Liver (tissue), 8 donors: ENCODE measurements at regions not wholly inside any gene's neighbourhood (a gene's known extent, or its start where the extent isn't known, plus 50 kb on each side); places are given as distances from the start of the nearest gene placed in this dataset.

Experiments
- DNase-seq: peaks from one replicate; pipeline ENCODE4 v3.0.0-alpha.2; 2017; ENCODE audit warnings: low spot score
- H3K27ac ChIP-seq, 2 donors: one replicate each; pipeline ENCODE4 v1.7.0; 2013; ENCODE audit warnings: inconsistent platforms in 2 of 2, low read length in 2 of 2, control low read depth in 1 of 2, low read depth in 1 of 2, mild to moderate bottlenecking in 1 of 2
- H3K27me3 ChIP-seq, 4 donors: one replicate each; pipeline versions ENCODE4 v1.6.1 to v1.7.0; 2013; ENCODE audit warnings: low read length in 3 of 4, inconsistent platforms in 1 of 4, mild to moderate bottlenecking in 1 of 4, moderate library complexity in 1 of 4; ENCODE audit not compliant: control insufficient read depth in 4 of 4, insufficient read depth in 4 of 4
- H3K36me3 ChIP-seq, 4 donors: one replicate each; pipeline versions ENCODE4 v1.6.1 to v1.7.0; 2013; ENCODE audit warnings: low read length in 3 of 4, mild to moderate bottlenecking in 3 of 4, low read depth in 1 of 4, moderate library complexity in 1 of 4; ENCODE audit not compliant: control insufficient read depth in 4 of 4, insufficient read depth in 3 of 4
- H3K4me1 ChIP-seq, 4 donors: one replicate each; pipeline versions ENCODE4 v1.6.1 to v1.7.0; 2013; ENCODE audit warnings: low read length in 3 of 4, mild to moderate bottlenecking in 3 of 4, moderate library complexity in 1 of 4; ENCODE audit not compliant: control insufficient read depth in 4 of 4, insufficient read depth in 4 of 4
- H3K4me3 ChIP-seq, 3 donors: one replicate each; pipeline versions ENCODE4 v1.6.1 to v1.7.0; 2013; ENCODE audit warnings: low read length in 3 of 3, control low read depth in 1 of 3, low read depth in 1 of 3, mild to moderate bottlenecking in 1 of 3
- H3K9ac ChIP-seq, 2 donors: one replicate each; pipeline ENCODE4 v1.7.0; 2013; ENCODE audit warnings: low read length in 2 of 2, mild to moderate bottlenecking in 2 of 2, moderate library complexity in 2 of 2, control low read depth in 1 of 2, low read depth in 1 of 2
- H3K9me3 ChIP-seq, 4 donors: one replicate each; pipeline versions ENCODE4 v1.6.1 to v1.7.0; 2013; ENCODE audit warnings: low read length in 3 of 4; ENCODE audit not compliant: control insufficient read depth in 4 of 4
- FOXA1 ChIP-seq: IDR thresholded peaks from 2 replicates; pipeline ENCODE4 v1.6.1; 2016; ENCODE audit warnings: antibody characterized with exemption
- FOXA2 ChIP-seq: IDR thresholded peaks from 2 replicates; pipeline ENCODE4 v1.6.1; 2016; ENCODE audit warnings: antibody characterized with exemption
- GABPA ChIP-seq, 2 donors: IDR thresholded peaks in 1 of 2; conservative IDR thresholded peaks in 1 of 2; 2 replicates each; pipeline ENCODE4 v1.6.1; 2016; ENCODE audit warnings: antibody characterized with exemption in 2 of 2, mild to moderate bottlenecking in 1 of 2, moderate library complexity in 1 of 2
- HNF4A ChIP-seq, 2 donors: conservative IDR thresholded peaks; 2 replicates each; pipeline ENCODE4 v1.6.1; 2016; ENCODE audit warnings: antibody characterized with exemption in 2 of 2, mild to moderate bottlenecking in 2 of 2
- HNF4G ChIP-seq: IDR thresholded peaks from 2 replicates; pipeline ENCODE4 v1.6.1; 2016; ENCODE audit warnings: antibody characterized with exemption
- MAX ChIP-seq: IDR thresholded peaks from 2 replicates; pipeline ENCODE4 v1.6.1; 2016; ENCODE audit warnings: antibody characterized with exemption
- RAD21 ChIP-seq, 2 donors: IDR thresholded peaks; 2 replicates each; pipeline ENCODE4 v1.6.1; 2016; ENCODE audit warnings: antibody characterized with exemption in 2 of 2, mild to moderate bottlenecking in 2 of 2
- RXRA ChIP-seq, 2 donors: IDR thresholded peaks; 2 replicates each; pipeline ENCODE4 v1.6.1; 2017 to 2018; ENCODE audit warnings: antibody characterized with exemption in 2 of 2, mild to moderate bottlenecking in 1 of 2
- YY1 ChIP-seq: IDR thresholded peaks from 2 replicates; pipeline ENCODE4 v1.6.1; 2016; ENCODE audit warnings: antibody characterized with exemption, mild to moderate bottlenecking
- WGBS: extraction: QIAGEN DNeasy Blood & Tissue Kit; methylation state at CpG from one replicate; pipeline ENCODE4 v1.1.7; 2013; 5-methylcytosine and 5-hydroxymethylcytosine counted together
- TF ChIP-seq, protein P1 (sequence below): IDR thresholded peaks from 2 replicates; pipeline ENCODE4 v1.6.1; 2016; ENCODE audit warnings: antibody characterized with exemption
- TF ChIP-seq, protein P2 (sequence below): fragments of 150-350 bp; IDR thresholded peaks from 2 replicates; pipeline ENCODE4 v1.5.1; 2017; ENCODE audit warnings: improper control_type of control experiment, low read depth, low read length; ENCODE audit not compliant: missing input control
- donor health status: healthy.
- donor health status: healthy.
- donor health status: healthy.
- donor health status: healthy.
- donor health status: healthy.

DNA sequence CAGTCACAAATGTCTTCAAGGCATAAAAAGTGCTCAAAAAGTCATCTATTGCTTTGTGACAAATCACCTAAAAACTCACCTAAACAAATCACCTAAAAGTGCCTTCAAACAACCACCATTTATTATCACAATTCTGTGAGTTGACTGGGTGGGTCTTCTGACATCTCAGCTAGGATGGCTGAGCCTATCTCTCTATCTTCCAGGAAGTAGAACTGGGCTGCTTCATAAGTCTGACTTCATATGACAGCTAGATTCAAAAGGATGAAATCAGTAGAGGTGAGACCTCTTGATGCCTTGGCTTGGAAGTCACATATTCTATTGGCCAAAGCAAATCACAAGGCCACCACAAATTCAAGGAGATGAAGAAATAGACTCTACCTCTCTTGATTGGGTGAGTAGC, 199.2 kb upstream of the SLC39A10 start:
- Histone ChIP-seq H3K4me1 (no peaks in the 10 kb centered on the region), H3K9ac (no peak overlapping the region), H3K27me3 (no peaks in the 10 kb centered on the region), H3K36me3 (no peaks in the 10 kb centered on the region), H3K27ac (no peak overlapping the region), H3K9me3 (no peaks in the 10 kb centered on the region), H3K4me3 (no peak overlapping the region)
- TF ChIP-seq GABPA (IDR thresholded peaks at IDR 0.05 in 1 of 2, conservative IDR thresholded peaks at IDR 0.05 in 1 of 2) (no peak), RAD21 (IDR thresholded peaks at IDR 0.05) (no peak), FOXA2 (no peak), FOXA1 (no peak), YY1 (no peak), RXRA (IDR thresholded peaks at IDR 0.05) (no peak), MAX (no peak)
- TF ChIP-seq, protein P1, sequence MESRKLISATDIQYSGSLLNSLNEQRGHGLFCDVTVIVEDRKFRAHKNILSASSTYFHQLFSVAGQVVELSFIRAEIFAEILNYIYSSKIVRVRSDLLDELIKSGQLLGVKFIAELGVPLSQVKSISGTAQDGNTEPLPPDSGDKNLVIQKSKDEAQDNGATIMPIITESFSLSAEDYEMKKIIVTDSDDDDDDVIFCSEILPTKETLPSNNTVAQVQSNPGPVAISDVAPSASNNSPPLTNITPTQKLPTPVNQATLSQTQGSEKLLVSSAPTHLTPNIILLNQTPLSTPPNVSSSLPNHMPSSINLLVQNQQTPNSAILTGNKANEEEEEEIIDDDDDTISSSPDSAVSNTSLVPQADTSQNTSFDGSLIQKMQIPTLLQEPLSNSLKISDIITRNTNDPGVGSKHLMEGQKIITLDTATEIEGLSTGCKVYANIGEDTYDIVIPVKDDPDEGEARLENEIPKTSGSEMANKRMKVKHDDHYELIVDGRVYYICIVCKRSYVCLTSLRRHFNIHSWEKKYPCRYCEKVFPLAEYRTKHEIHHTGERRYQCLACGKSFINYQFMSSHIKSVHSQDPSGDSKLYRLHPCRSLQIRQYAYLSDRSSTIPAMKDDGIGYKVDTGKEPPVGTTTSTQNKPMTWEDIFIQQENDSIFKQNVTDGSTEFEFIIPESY = no peak
- DNase-seq = no peak

DNA sequence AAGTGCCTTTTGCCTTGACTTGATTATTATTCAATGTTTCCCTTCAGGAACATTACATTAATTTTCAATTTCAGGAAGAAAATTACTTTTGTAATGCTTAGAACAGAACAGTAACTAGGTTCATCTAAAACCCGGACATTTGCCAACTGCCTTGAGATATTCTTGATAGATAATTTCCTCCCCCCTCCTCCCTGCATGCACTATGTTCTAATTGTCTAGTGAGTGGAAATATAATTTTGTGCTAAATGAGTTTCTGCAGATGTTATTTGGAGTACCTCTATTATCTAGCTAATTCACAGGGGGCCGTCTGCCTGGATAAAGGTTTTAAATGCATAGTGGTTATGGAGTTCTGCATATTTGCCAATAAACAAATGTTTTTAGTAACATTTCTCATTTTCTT, 200.3 kb upstream of the SLC39A10 start:
- no peak for TF ChIP-seq MAX
- no peak for TF ChIP-seq HNF4G
- no peak for TF ChIP-seq RAD21 (IDR thresholded peaks at IDR 0.05)
- TF ChIP-seq HNF4A (conservative IDR thresholded peaks at IDR 0.05) = no peak
- no peak for TF ChIP-seq YY1
- no peaks in the 10 kb centered on the region for H3K36me3 ChIP-seq
- no peaks in the 10 kb centered on the region for H3K27me3 ChIP-seq
- DNase-seq = no peak
- no peaks in the 10 kb centered on the region for H3K9me3 ChIP-seq
- H3K9ac ChIP-seq = no peak overlapping the region
- H3K4me1 ChIP-seq = no peaks in the 10 kb centered on the region
- no peak overlapping the region for H3K4me3 ChIP-seq
- WGBS = 70% methylated on average over 2 of the region's 2 CpGs
- no peak overlapping the region for H3K27ac ChIP-seq

- Histone ChIP-seq H3K9ac (no peak overlapping the region), H3K9me3 (no peaks in the 10 kb centered on the region), H3K27ac (no peak overlapping the region), H3K4me3 (no peak overlapping the region), H3K4me1 (no peaks in the 10 kb centered on the region), H3K27me3 (no peaks in the 10 kb centered on the region), H3K36me3 (no peaks in the 10 kb centered on the region)
- 77% methylated on average over 4 of the region's 4 CpGs for WGBS
- TF ChIP-seq, protein P2, sequence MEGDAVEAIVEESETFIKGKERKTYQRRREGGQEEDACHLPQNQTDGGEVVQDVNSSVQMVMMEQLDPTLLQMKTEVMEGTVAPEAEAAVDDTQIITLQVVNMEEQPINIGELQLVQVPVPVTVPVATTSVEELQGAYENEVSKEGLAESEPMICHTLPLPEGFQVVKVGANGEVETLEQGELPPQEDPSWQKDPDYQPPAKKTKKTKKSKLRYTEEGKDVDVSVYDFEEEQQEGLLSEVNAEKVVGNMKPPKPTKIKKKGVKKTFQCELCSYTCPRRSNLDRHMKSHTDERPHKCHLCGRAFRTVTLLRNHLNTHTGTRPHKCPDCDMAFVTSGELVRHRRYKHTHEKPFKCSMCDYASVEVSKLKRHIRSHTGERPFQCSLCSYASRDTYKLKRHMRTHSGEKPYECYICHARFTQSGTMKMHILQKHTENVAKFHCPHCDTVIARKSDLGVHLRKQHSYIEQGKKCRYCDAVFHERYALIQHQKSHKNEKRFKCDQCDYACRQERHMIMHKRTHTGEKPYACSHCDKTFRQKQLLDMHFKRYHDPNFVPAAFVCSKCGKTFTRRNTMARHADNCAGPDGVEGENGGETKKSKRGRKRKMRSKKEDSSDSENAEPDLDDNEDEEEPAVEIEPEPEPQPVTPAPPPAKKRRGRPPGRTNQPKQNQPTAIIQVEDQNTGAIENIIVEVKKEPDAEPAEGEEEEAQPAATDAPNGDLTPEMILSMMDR = no peak
- no peak for TF ChIP-seq HNF4G
- DNase-seq = no peak
Measured at GRCh38 chr2:195451160-195451559, 205.9 kb upstream of the SLC39A10 start.
